GM18508 (cell line): ENCODE measurements at regions not wholly inside any gene's neighbourhood (a gene's known extent, or its start where the extent isn't known, plus 50 kb on each side); places are given as distances from the start of the nearest gene placed in this dataset.
"Not testable (repeated sequence)": the region's sequence is repeated elsewhere in the genome, so short reads cannot be mapped to it uniquely, and the experiment has no call there.

ENCODE experiments used
- ATAC-seq: cut with Tn5 transposase; IDR thresholded peaks from one replicate; pipeline ENCODE4 v1.9.1; 2021; ENCODE audit warnings: moderate number of reproducible peaks; ENCODE audit not compliant: insufficient read depth, unreplicated experiment

- no peak for ATAC-seq
These were observed 226.1 kb upstream of the SEMA3D start for GRCh38 chr7:85412912-85413311.

- ATAC-seq = no peak
These were observed 220.5 kb upstream of the SEMA3D start for GRCh38 chr7:85407391-85407790.

DNA sequence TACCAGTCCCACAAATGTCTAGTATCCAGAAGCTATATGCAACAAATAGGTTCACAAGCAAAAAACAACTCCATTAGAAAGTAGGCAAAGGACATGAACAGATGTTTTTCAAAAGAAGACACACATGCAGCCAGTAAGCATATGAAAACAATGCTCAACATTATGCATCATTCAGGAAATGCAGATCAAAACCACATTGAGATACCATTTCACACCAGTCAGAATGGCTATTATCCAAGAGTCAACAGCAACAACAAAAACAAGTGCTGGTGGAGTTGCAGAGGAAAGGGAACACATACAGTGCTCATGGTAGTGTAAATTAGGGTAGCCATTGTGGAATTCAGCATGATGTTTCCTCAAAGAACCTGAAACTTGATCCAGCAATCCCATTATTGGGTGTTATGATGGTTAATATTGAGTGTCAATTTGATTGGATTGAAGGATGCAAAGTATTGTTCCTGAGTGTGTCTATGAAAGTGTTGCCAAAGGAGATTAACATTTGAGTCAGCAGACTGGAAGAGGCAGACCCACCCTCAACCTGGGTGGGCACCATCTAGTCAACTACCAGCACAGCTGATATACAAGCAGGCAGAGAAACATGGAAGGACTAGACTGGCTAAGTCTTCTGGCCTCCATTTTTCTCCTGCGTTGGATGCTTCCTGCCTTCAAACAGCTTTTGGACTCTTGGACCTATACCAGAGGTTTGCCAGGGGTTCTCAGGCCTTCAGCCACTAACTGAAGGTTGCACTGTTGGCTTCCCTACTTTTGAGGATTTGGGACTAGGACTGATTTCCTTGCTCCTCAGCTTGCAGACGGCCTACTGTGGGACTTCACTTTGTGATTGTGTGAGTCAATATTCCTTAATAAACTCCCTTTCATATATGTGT is 218.4 kb upstream of the SEMA3D start:
- no peak for ATAC-seq

DNA sequence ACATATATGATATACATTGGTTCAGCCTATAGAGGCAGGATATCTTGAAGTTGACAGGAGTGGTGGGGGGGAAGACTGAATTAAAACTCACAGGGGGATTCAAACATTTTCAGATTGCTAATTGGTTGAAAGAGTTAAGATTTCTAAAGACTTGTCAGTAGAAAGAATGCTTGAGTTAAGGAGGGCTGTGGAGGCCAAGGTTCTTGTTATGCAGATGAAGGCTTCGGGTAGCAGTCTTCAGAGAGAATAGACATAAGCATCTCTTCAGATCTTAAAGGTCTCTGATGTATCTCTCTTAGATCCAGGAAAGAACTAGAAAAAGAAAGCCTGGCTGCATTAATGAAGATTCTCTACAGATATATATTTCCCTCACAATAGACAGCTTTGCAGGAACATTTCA is 209.8 kb upstream of the SEMA3D start:
- no peak for ATAC-seq

GRCh38 chr7:85392789-85393188 is 205.9 kb upstream of the SEMA3D start:
- ATAC-seq = no peak

- ATAC-seq = no peak
These were observed 205.5 kb upstream of the SEMA3D start for GRCh38 chr7:85392326-85392725.

- no peak for ATAC-seq
These were observed 199.6 kb upstream of the SEMA3D start for GRCh38 chr7:85386460-85386859.

DNA sequence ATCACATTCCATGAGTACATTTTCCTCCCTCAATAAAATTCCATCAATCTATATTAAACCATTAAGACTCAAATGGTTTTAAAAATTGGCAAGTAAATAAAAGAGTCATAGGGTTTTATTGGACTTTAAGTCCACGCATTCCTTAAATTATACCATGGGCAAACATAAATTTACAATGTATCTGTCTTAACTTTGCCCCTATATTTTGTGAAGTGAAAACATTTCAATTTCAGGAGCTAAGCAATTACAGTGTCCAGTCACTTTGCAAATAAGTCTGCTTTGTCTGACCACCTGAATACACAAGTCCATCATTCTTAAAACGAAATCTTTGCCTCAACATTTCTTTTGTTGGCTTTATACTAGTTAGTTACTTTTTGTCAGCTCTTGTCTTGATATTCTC is 197.5 kb upstream of the SEMA3D start:
- ATAC-seq = no peak

GRCh38 chr7:85381212-85381611 is 194.4 kb upstream of the SEMA3D start:
- ATAC-seq = no peak

DNA sequence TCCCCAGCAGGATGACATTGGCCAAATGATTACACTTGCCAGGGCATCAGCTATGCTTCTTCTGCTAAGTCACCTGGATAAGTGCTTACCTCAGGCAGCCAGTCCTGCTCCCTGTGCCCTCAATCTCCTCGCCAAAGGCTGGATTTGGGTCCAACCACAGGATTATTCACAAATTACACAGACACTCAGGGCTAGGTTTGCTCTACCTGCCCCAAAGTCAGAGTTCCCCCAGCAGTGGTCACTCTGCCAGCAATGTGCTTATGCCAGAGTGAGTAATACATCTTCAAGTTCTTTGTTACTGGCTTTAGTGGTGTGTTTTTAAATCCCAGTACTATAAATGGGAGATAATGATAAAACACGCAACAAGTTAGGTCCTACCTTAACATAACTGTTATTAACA is 189.7 kb upstream of the SEMA3D start:
- ATAC-seq = no peak

DNA sequence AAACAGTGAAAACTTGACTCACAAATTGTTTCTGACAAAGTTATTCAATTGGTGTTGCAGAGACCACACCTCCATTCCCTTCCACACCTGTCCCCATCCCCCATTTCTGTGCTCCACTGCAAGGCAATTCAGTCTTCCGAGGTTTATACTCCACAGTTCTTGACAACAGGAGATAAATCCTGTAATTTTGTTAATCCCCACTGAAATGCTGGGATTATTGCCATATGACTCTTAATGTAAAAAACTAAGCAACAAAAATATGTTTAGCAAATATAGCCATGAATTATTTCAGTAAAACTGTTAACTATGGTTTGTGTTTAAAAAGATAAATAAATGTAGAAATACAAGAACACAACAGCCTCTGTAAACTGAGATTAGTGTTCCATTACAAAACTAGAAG is 170.1 kb upstream of the SEMA3D start:
- ATAC-seq = no peak

GRCh38 chr7:85343484-85343883 is 156.6 kb upstream of the SEMA3D start:
- peak; percentile 81 for ATAC-seq

GRCh38 chr7:85342781-85343180 is 155.9 kb upstream of the SEMA3D start:
- ATAC-seq = no peak

- no peak for ATAC-seq
These were observed 155.1 kb upstream of the SEMA3D start for GRCh38 chr7:85341973-85342372.

GRCh38 chr7:85341121-85341520 is 154.3 kb upstream of the SEMA3D start:
- ATAC-seq = no peak

GRCh38 chr7:85336086-85336485 is 149.2 kb upstream of the SEMA3D start:
- ATAC-seq = no peak

- ATAC-seq = not testable (repeated sequence)
These were observed 148.3 kb upstream of the SEMA3D start for GRCh38 chr7:85335113-85335512.

- no peak for ATAC-seq
These were observed 141.7 kb upstream of the SEMA3D start for GRCh38 chr7:85328456-85328998.

GRCh38 chr7:85324145-85324799 is 137.4 kb upstream of the SEMA3D start:
- no peak for ATAC-seq

DNA sequence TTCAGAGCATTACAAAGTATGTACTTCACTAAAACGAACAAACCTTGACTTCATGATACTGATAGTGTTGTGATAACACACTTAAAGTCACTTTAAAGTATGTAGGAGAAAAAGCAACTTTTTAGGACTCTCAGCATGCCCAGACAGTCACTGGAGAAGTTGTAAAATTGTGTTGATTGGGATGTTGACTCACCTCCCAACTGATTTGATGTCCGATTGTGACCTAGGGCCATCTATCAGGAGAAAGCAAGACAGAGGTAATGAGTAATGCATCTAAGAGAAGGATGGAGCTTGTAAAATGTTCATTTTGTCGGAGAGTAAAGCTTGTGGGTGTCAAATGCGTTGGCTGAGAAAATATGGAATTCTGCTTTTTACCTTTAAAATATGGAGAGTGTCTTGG is 135.4 kb upstream of the SEMA3D start:
- no peak for ATAC-seq

DNA sequence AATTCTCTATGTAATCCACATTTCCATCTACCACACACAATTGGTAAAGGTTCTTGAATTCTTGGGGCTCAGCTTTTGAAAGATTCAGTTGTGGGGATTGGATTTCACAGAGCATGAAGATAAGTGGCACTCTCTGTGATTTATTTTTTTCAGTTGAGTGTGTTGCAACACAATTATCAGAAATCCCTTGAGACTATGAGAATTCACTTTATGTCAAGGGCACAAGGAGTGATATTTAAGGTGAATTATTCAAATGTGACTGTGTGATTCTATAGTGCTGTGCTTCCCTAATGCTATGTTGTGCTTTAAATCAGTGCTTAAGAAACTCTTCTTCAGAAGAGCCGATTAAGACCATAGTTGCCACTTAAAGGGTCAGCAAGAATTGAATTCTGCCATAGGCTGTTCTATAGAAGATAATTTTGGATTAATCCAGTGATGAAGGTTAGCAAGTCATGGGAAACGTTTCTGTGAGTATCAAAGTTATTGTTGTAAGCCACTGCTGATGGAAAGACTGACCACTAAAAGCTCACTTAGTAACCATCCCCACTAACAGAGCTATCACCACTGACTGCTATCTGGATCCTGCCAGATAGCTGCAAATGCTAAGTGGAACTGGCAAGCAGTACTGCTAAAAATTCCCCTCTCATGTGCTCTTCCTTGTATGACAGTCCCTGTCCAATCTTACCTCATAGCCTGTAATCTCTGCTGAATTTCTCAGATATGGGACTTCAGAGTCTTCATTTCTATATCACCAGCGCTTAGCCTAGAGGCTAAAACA is 134.0 kb upstream of the SEMA3D start:
- no peak for ATAC-seq
